Gastroesophageal sphincter (tissue), 4 donors: ENCODE measurements at regions not wholly inside any gene's neighbourhood (a gene's known extent, or its start where the extent isn't known, plus 50 kb on each side); places are given as distances from the start of the nearest gene placed in this dataset.

ENCODE experiments used
- ATAC-seq: fragments of 150-250 bp; one replicate; pipeline ENCODE4 v1.9.1; 2016; ENCODE audit warnings: mild to moderate bottlenecking, moderate library complexity
- H3K27ac ChIP-seq, 4 donors: fragments of 200-600 bp; sonication (generic) in 3 of 4; 1 replicate in 3 of 4; 2 replicates in 1 of 4; pipeline ENCODE4 v1.5.1; 2016 to 2019
- H3K27me3 ChIP-seq: fragments of 200-600 bp; sonication (generic); one replicate; pipeline ENCODE4 v1.5.1; 2019
- H3K36me3 ChIP-seq, 2 donors: fragments of 200-600 bp; sonication (generic); one replicate each; pipeline ENCODE4 v1.5.1; 2019; ENCODE audit warnings: control low read depth in 1 of 2
- H3K4me1 ChIP-seq, 3 donors: fragments of 200-600 bp; sonication (generic); 1 replicate in 2 of 3; 2 replicates in 1 of 3; pipeline ENCODE4 v1.5.1; 2016 to 2019; ENCODE audit warnings: control low read depth in 2 of 3
- H3K4me3 ChIP-seq, 2 donors: fragments of 200-600 bp; sonication (generic); one replicate each; pipeline ENCODE4 v1.5.1; 2019; ENCODE audit warnings: mild to moderate bottlenecking in 1 of 2, moderate library complexity in 1 of 2
- H3K9me3 ChIP-seq, 3 donors: fragments of 200-600 bp; sonication (generic); one replicate each; pipeline ENCODE4 v1.5.1; 2017 to 2019; ENCODE audit warnings: control low read depth in 2 of 3
- CTCF ChIP-seq, 4 experiments: fragments of 200-600 bp in 2 of 4; fragments of 450-650 bp in 2 of 4; sonication (generic) in 1 of 4; IDR thresholded peaks; one replicate each; pipeline ENCODE4 v1.5.1; 2017 to 2019; ENCODE audit warnings: antibody characterized with exemption in 4 of 4, mild to moderate bottlenecking in 2 of 4, moderate library complexity in 2 of 4
- EP300 ChIP-seq: sonication (generic); formaldehyde crosslinking; IDR thresholded peaks from one replicate; pipeline ENCODE4 v1.6.1; 2017; ENCODE audit warnings: antibody characterized with exemption, mild to moderate bottlenecking
- POLR2A ChIP-seq, 2 donors: fragments of 450-650 bp; IDR thresholded peaks; one replicate each; pipeline ENCODE4 v1.6.1; 2017; ENCODE audit warnings: antibody characterized with exemption in 2 of 2, mild to moderate bottlenecking in 2 of 2, moderate library complexity in 1 of 2
- POLR2AphosphoS5 ChIP-seq: sonication (generic); formaldehyde crosslinking; IDR thresholded peaks from one replicate; pipeline ENCODE4 v1.6.1; 2017; ENCODE audit warnings: antibody characterized with exemption
- WGBS, 2 donors: methylation state at CpG; one replicate each; pipeline ENCODE4 v1.1.5; 2018; ENCODE audit warnings: low coverage in 1 of 2; 5-methylcytosine and 5-hydroxymethylcytosine counted together

- no peaks in the 10 kb centered on the region for H3K9me3 ChIP-seq
- WGBS, 2 donors, result 85 to 97% methylated on average over 5 to 7 of the region's 11 CpGs
- H3K4me3 ChIP-seq, result no peak overlapping the region
- peaks cover 14% of the 10 kb centered on the region for H3K27me3 ChIP-seq
- no peak for ATAC-seq
- H3K36me3 ChIP-seq, result no peaks in the 10 kb centered on the region
- TF ChIP-seq EP300 (no peak), POLR2AphosphoS5 (no peak), POLR2A (IDR thresholded peaks at IDR 0.05) (no peak), CTCF (IDR thresholded peaks at IDR 0.05) (no peak)
- H3K27ac ChIP-seq, result no peak overlapping the region
- H3K4me1 ChIP-seq, result no peaks in the 10 kb centered on the region
These were observed 254.4 kb downstream of the BRD1 start for GRCh38 chr22:49573109-49573765.

- TF ChIP-seq POLR2AphosphoS5, result no peak
- no peak for TF ChIP-seq EP300
- TF ChIP-seq CTCF (IDR thresholded peaks at IDR 0.05), result no peak
- TF ChIP-seq POLR2A (IDR thresholded peaks at IDR 0.05), result no peak
These were observed 256.3 kb downstream of the BRD1 start for GRCh38 chr22:49571326-49571725.

GRCh38 chr22:49570032-49570848 is 257.4 kb downstream of the BRD1 start:
- Histone ChIP-seq H3K4me1 (no peaks in the 10 kb centered on the region), H3K9me3 (no peaks in the 10 kb centered on the region), H3K27me3 (peaks cover 22% of the 10 kb centered on the region), H3K36me3 (no peaks in the 10 kb centered on the region), H3K27ac (no peak overlapping the region), H3K4me3 (no peak overlapping the region)
- WGBS, 2 donors, result 58 to 93% methylated on average over 2 to 3 of the region's 20 CpGs
- ATAC-seq, result no peak
- TF ChIP-seq POLR2A (IDR thresholded peaks at IDR 0.05) (no peak), POLR2AphosphoS5 (no peak)

More at GRCh38 chr22:49571326-49571725, 256.3 kb downstream of the BRD1 start:
- ATAC-seq, result no peak
- WGBS, 2 donors, result no CpG with 5 or more reads among the region's 14 CpGs
- H3K9me3 ChIP-seq, result no peaks in the 10 kb centered on the region
- no peak overlapping the region for H3K4me3 ChIP-seq
- H3K27ac ChIP-seq, result no peak overlapping the region
- H3K27me3 ChIP-seq, result peaks cover 11% of the 10 kb centered on the region
- H3K36me3 ChIP-seq, result no peaks in the 10 kb centered on the region
- H3K4me1 ChIP-seq, result no peaks in the 10 kb centered on the region

- ATAC-seq, result no peak
- Histone ChIP-seq H3K9me3 (no peaks in the 10 kb centered on the region), H3K4me1 (no peaks in the 10 kb centered on the region), H3K27ac (no peak overlapping the region), H3K27me3 (peaks cover 30% of the 10 kb centered on the region), H3K4me3 (no peak overlapping the region), H3K36me3 (no peaks in the 10 kb centered on the region)
- WGBS, 2 donors, result 52% methylated on average over 5 of the region's 37 CpGs; no CpG with 5 or more reads in 1 of the 2 donors
- TF ChIP-seq POLR2A (IDR thresholded peaks at IDR 0.05) (no peak), EP300 (no peak), CTCF (IDR thresholded peaks at IDR 0.05) (no peak), POLR2AphosphoS5 (no peak)
These were observed 258.2 kb downstream of the BRD1 start for GRCh38 chr22:49569286-49570031.

- 40% methylated on average over 1 of the region's 14 CpGs; no CpG with 5 or more reads in 1 of the 2 donors for WGBS, 2 donors
- Histone ChIP-seq H3K36me3 (no peaks in the 10 kb centered on the region), H3K27me3 (peaks cover 34% of the 10 kb centered on the region), H3K4me3 (no peak overlapping the region), H3K4me1 (no peaks in the 10 kb centered on the region), H3K9me3 (no peaks in the 10 kb centered on the region), H3K27ac (no peak overlapping the region)
- no peak for ATAC-seq
- TF ChIP-seq CTCF (IDR thresholded peaks at IDR 0.05) (no peak), EP300 (no peak), POLR2AphosphoS5 (no peak), POLR2A (IDR thresholded peaks at IDR 0.05) (no peak)
These were observed 258.9 kb downstream of the BRD1 start for GRCh38 chr22:49568751-49569285.
